ENCODE measurements at regions not wholly inside any gene's neighbourhood (a gene's known extent, or its start where the extent isn't known, plus 50 kb on each side); places are given as distances from the start of the nearest gene placed in this dataset.

DNA sequence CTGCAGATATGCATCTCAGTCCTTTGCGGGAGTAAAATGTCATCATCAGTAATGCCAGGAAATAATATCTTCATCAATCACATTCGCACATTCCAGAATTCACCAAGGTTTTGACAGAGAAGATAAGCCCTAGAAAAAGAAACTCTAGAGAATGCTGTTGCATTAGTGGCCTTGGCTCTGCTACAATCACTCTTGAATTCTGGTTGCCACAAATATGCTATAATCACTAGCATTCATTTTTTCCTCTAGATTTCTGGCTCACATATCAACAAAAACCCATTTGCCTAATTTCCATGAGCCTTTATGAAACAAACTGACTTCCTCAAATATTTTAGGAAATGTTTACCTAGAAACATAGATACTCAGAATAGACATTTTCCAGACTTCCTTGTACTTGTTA lies 653.4 kb downstream of the ANXA1 start:
- intact Hi-C loops (cut with micrococcal nuclease), result no loop called here
- Histone ChIP-seq H3K9ac (ENCODE audit: insufficient read depth, low read length, poor library complexity, severe bottlenecking) (no peak overlapping the region), H3K36me3 (replicated peaks in 1 of 2; ENCODE audit: control insufficient read depth in 1 of 2, insufficient read depth in 2 of 2, low read length in 2 of 2) (no peaks in the 10 kb centered on the region), H3K9me3 (replicated peaks in 1 of 2; ENCODE audit: control insufficient read depth in 1 of 2, insufficient read depth in 1 of 2, low read length in 2 of 2) (no peaks in the 10 kb centered on the region), H3K4me2 (replicated peaks; ENCODE audit: extremely low read depth, low read length, poor library complexity, severe bottlenecking) (no peak overlapping the region), H3K27me3 (ENCODE audit: control insufficient read depth in 2 of 2, insufficient read depth in 2 of 2, low read length in 2 of 2) (no peaks in the 10 kb centered on the region), H3K79me2 (ENCODE audit: insufficient read depth, low read length) (no peaks in the 10 kb centered on the region), H2AFZ (ENCODE audit: insufficient read depth, low read depth, low read length, poor library complexity, severe bottlenecking) (no peak overlapping the region), H3K4me1 (ENCODE audit: control insufficient read depth in 1 of 2, insufficient read depth in 2 of 2, low read length in 2 of 2) (no peaks in the 10 kb centered on the region), H4K20me1 (ENCODE audit: insufficient read depth, low read length) (no peaks in the 10 kb centered on the region), H3K27ac (ENCODE audit: low read depth in 1 of 2, low read length in 2 of 2) (no peak overlapping the region), H3K4me3 (replicated peaks in 1 of 3; ENCODE audit: low read depth in 2 of 3, low read length in 3 of 3) (no peak overlapping the region)
- no peaks in the 10 kb centered on the region for H3K36me3 Mint-ChIP-seq
- H3K9me3 Mint-ChIP-seq, result peaks cover 0 to 5% (median 0%) of the 10 kb centered on the region in 7 donors
- H3K4me1 Mint-ChIP-seq, result no peaks in the 10 kb centered on the region
- WGBS (ENCODE audit: insufficient coverage), result 50% methylated on average over 1 of the region's 2 CpGs
- no peaks in the 10 kb centered on the region for H3K27me3 Mint-ChIP-seq (ENCODE audit: low read depth in 3 of 3)
- TF ChIP-seq, protein P1, sequence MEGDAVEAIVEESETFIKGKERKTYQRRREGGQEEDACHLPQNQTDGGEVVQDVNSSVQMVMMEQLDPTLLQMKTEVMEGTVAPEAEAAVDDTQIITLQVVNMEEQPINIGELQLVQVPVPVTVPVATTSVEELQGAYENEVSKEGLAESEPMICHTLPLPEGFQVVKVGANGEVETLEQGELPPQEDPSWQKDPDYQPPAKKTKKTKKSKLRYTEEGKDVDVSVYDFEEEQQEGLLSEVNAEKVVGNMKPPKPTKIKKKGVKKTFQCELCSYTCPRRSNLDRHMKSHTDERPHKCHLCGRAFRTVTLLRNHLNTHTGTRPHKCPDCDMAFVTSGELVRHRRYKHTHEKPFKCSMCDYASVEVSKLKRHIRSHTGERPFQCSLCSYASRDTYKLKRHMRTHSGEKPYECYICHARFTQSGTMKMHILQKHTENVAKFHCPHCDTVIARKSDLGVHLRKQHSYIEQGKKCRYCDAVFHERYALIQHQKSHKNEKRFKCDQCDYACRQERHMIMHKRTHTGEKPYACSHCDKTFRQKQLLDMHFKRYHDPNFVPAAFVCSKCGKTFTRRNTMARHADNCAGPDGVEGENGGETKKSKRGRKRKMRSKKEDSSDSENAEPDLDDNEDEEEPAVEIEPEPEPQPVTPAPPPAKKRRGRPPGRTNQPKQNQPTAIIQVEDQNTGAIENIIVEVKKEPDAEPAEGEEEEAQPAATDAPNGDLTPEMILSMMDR (IDR thresholded peaks at IDR 0.05), result no peak
- no peak overlapping the region for H3K27ac Mint-ChIP-seq
- no peak overlapping the region for H3K4me3 Mint-ChIP-seq
- no peak for DNase-seq

DNA sequence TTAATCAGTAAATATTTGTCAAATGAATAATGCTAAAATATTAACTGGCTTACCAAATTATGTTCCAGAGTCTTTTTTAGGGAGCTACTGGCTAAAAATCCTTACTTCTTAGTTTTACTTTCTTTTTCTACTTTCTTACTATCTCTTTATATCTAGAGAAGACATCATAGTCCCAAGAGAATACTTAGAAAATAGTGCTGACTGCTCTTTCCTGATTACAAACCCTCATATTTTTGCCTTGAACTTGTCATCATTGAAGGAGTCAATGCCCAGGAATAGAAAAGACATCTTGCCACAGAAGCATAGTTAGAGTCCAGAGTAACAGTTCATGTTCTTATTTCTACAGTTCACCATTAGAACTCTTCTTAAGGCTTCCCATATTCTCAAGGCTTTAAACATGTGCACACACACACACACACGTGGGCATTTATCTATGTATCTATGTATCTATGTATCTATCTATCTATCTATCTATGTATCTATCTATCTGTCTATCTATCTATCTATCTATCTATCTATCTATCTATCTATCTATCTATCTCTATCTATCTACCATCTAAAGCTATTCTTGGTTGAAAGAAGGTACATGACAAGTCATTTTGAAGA lies 654.3 kb downstream of the ANXA1 start:
- Histone ChIP-seq H3K4me1 (ENCODE audit: control insufficient read depth in 1 of 2, insufficient read depth in 2 of 2, low read length in 2 of 2) (no peaks in the 10 kb centered on the region), H3K9ac (ENCODE audit: insufficient read depth, low read length, poor library complexity, severe bottlenecking) (no peak overlapping the region), H3K79me2 (ENCODE audit: insufficient read depth, low read length) (no peaks in the 10 kb centered on the region), H3K9me3 (replicated peaks in 1 of 2; ENCODE audit: control insufficient read depth in 1 of 2, insufficient read depth in 1 of 2, low read length in 2 of 2) (no peaks in the 10 kb centered on the region), H2AFZ (ENCODE audit: insufficient read depth, low read depth, low read length, poor library complexity, severe bottlenecking) (no peak overlapping the region), H3K4me2 (replicated peaks; ENCODE audit: extremely low read depth, low read length, poor library complexity, severe bottlenecking) (no peak overlapping the region), H3K4me3 (replicated peaks in 1 of 3; ENCODE audit: low read depth in 2 of 3, low read length in 3 of 3) (no peak overlapping the region), H3K27ac (ENCODE audit: low read depth in 1 of 2, low read length in 2 of 2) (no peak overlapping the region), H3K27me3 (ENCODE audit: control insufficient read depth in 2 of 2, insufficient read depth in 2 of 2, low read length in 2 of 2) (no peaks in the 10 kb centered on the region), H3K36me3 (replicated peaks in 1 of 2; ENCODE audit: control insufficient read depth in 1 of 2, insufficient read depth in 2 of 2, low read length in 2 of 2) (no peaks in the 10 kb centered on the region), H4K20me1 (ENCODE audit: insufficient read depth, low read length) (no peaks in the 10 kb centered on the region)
- peaks cover 0 to 5% (median 0%) of the 10 kb centered on the region in 7 donors for H3K9me3 Mint-ChIP-seq
- intact Hi-C loops (cut with micrococcal nuclease), result no loop called here
- no peaks in the 10 kb centered on the region for H3K4me1 Mint-ChIP-seq
- H3K27ac Mint-ChIP-seq, result no peak overlapping the region
- no peak overlapping the region for H3K4me3 Mint-ChIP-seq
- no peaks in the 10 kb centered on the region for H3K36me3 Mint-ChIP-seq
- WGBS (ENCODE audit: insufficient coverage), result no CpG with 5 or more reads among the region's 1 CpG
- TF ChIP-seq, protein P1 (IDR thresholded peaks at IDR 0.05), result no peak
- no peak for DNase-seq
- peaks cover 0 to under 1% (median 0%) of the 10 kb centered on the region in 3 donors for H3K27me3 Mint-ChIP-seq (ENCODE audit: low read depth in 3 of 3)

Measured in CD14-positive monocyte (primary cell).